Activated naive CD4-positive, alpha-beta T cell treated with anti-CD3 and anti-CD28 coated beads for 36 hours (primary cell): ENCODE measurements at regions not wholly inside any gene's neighbourhood (a gene's known extent, or its start where the extent isn't known, plus 50 kb on each side); places are given as distances from the start of the nearest gene placed in this dataset.

Experiments used
- CTCF ChIA-PET: fragments of 350-600 bp; sonication (Branson Sonifier 250); formaldehyde crosslinking; loops from one replicate; lab custom pipeline; 2021; ENCODE audit warnings: antibody characterized with exemption; lab: Charles Lee
- DNase-seq: peaks from one replicate; pipeline ENCODE4 v3.0.0-alpha.2; 2020
- H3K27ac Mint-ChIP-seq: one replicate; pipeline ENCODE4 v1.8.0; 2021; ENCODE audit warnings: mild to moderate bottlenecking, mixed read lengths
- H3K27me3 Mint-ChIP-seq: one replicate; pipeline ENCODE4 v1.8.0; 2021; ENCODE audit warnings: low read depth, mixed read lengths
- H3K36me3 Mint-ChIP-seq: one replicate; pipeline ENCODE4 v1.8.0; 2021; ENCODE audit warnings: low read depth, mixed read lengths
- H3K4me1 Mint-ChIP-seq: one replicate; pipeline ENCODE4 v1.8.0; 2021; ENCODE audit warnings: low read depth, mixed read lengths
- H3K4me3 Mint-ChIP-seq: one replicate; pipeline ENCODE4 v1.8.0; 2021; ENCODE audit warnings: mild to moderate bottlenecking, moderate library complexity, mixed read lengths
- H3K9me3 Mint-ChIP-seq: one replicate; pipeline ENCODE4 v1.8.0; 2021; ENCODE audit warnings: mixed read lengths
- intact Hi-C: fragments of 100-400 bp; cut with micrococcal nuclease; formaldehyde crosslinking; loops from one replicate; pipeline ENCODE4 v1.15.1; 2023

DNA sequence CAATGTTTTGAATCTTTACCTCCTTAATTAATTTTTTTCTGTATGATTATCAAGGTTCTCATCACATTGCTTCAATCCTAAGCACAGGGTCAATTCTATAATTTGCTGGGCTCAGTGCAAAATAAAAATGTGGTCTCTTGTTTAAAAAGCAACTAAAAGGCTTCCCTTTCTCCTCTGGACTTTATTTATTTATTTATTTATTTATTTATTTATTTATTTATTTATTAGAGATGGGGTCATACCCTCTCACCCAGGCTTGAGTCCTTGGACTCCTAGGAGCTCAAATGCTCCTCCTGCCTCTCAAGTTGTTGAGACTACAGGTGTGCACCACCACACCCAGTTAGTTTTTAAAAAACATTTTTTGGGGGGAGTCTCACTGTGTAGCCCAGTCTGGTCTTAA, 710.1 kb upstream of the REG3G start:
- H3K9me3 Mint-ChIP-seq: peaks cover 11% of the 10 kb centered on the region
- H3K4me3 Mint-ChIP-seq: no peak overlapping the region
- intact Hi-C loops: no loop called here
- DNase-seq: no peak
- no peaks in the 10 kb centered on the region for H3K4me1 Mint-ChIP-seq
- H3K27ac Mint-ChIP-seq: no peak overlapping the region
- no peaks in the 10 kb centered on the region for H3K27me3 Mint-ChIP-seq
- CTCF ChIA-PET: no interaction called here
- no peaks in the 10 kb centered on the region for H3K36me3 Mint-ChIP-seq

DNA sequence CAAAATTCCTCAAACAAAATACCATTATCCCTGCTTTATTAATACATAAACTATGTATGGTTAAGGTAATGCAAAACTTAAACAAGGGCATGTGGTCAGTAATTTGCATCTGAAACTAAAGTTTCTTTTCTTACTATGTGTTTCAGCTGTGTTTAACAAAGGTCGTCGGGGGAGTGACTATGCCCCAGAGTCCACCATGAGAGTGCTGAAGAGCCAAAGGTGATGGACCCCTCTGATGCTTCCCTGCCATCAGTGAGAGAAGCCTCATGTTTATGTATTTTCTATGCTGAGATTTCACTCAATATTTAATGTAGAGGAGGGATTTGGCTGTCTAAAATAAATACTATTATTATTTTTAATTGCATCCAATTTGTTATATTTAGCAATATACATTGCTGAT, 707.2 kb upstream of the REG3G start:
- intact Hi-C loops: no loop called here
- CTCF ChIA-PET: no interaction called here
- Mint-ChIP-seq H3K27ac (no peak overlapping the region), H3K4me1 (no peaks in the 10 kb centered on the region), H3K9me3 (peaks cover 11% of the 10 kb centered on the region), H3K36me3 (no peaks in the 10 kb centered on the region), H3K4me3 (no peak overlapping the region), H3K27me3 (no peaks in the 10 kb centered on the region)
- no peak for DNase-seq

DNA sequence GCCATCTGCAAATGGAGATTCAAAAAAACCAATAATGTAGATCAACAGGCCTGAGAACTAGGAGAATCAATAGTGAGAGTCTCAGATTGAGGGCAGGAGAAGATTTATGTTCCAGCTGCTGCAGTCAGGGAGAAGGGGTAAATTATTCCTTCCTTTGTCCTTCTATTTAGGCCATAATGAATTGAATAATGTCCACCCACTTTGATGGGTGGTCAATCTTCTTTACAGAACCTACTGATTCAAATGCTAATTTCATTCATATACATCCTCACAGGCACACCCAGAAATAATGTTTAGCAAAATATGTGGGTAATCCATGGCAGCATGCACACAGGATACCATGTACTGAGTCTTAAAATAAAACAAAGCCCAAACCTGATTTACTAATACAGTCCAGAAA, 695.3 kb upstream of the REG3G start:
- Mint-ChIP-seq H3K36me3 (no peaks in the 10 kb centered on the region), H3K4me3 (no peak overlapping the region), H3K9me3 (peaks cover 9% of the 10 kb centered on the region), H3K27ac (no peak overlapping the region), H3K27me3 (no peaks in the 10 kb centered on the region), H3K4me1 (no peaks in the 10 kb centered on the region)
- intact Hi-C loops: no loop called here
- DNase-seq: no peak
- CTCF ChIA-PET: no interaction called here

DNA sequence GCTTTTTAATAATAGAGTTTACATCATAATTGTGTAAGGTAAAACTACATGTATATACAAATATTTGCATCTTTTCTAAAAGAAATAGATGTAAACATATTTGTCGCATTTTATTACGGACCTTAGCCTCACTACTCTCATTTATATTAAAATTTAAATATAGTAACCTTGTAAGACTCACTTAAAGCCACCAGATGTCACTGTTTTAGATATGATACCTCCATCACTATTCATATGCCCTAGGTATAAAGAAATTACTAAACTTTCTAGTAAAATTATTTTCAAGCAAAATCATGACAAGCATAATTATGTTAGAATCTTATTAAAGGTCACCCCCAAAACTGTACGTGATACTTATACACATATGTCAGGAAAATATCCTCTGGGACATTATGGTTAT, 674.3 kb upstream of the REG3G start:
- CTCF ChIA-PET: interaction anchor here (0.6 kb wide), 1 partner anchor 337 kb away, joined by 3 read pairs; no protein-coding TSS in a partner anchor

DNA sequence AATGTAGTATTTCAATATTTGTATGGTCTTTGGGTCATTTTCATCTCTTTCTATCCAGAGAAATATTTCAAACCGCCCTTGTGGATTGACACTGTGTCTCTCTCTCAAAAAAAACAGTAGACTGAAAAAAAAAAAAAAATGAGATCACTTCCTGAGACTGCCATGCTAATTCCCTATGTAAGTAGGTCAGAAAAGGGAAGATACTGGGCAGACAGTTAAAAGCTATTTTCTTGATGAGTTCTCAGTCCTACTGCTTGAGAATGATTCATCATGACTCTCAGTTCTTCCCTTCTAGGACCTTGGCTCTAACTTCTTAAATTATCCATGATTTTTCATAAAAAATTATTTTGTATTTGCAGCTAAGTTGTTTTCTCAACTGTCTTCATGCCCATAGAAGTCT, 672.3 kb upstream of the REG3G start:
- intact Hi-C loops: no loop called here
- Mint-ChIP-seq H3K27ac (no peak overlapping the region), H3K4me3 (no peak overlapping the region), H3K9me3 (peaks cover 19% of the 10 kb centered on the region), H3K36me3 (no peaks in the 10 kb centered on the region), H3K4me1 (no peaks in the 10 kb centered on the region), H3K27me3 (no peaks in the 10 kb centered on the region)
- DNase-seq: no peak
- CTCF ChIA-PET: interaction anchor here (0.7 kb wide), 1 partner anchor 450 kb away, joined by 3 read pairs; no protein-coding TSS in a partner anchor

More for the DNA sequence above, 674.3 kb upstream of the REG3G start:
- Mint-ChIP-seq H3K4me3 (no peak overlapping the region), H3K27me3 (no peaks in the 10 kb centered on the region), H3K9me3 (peaks cover 16% of the 10 kb centered on the region), H3K27ac (no peak overlapping the region), H3K4me1 (no peaks in the 10 kb centered on the region), H3K36me3 (no peaks in the 10 kb centered on the region)
- intact Hi-C loops: no loop called here
- no peak for DNase-seq

- Mint-ChIP-seq H3K9me3 (peaks cover 17% of the 10 kb centered on the region), H3K4me1 (no peaks in the 10 kb centered on the region), H3K36me3 (no peaks in the 10 kb centered on the region), H3K27ac (no peak overlapping the region), H3K4me3 (no peak overlapping the region), H3K27me3 (no peaks in the 10 kb centered on the region)
- DNase-seq: no peak
- intact Hi-C loops: no loop called here
- CTCF ChIA-PET: no interaction called here
These were observed 669.5 kb upstream of the REG3G start for GRCh38 chr2:78355967-78356366.

DNA sequence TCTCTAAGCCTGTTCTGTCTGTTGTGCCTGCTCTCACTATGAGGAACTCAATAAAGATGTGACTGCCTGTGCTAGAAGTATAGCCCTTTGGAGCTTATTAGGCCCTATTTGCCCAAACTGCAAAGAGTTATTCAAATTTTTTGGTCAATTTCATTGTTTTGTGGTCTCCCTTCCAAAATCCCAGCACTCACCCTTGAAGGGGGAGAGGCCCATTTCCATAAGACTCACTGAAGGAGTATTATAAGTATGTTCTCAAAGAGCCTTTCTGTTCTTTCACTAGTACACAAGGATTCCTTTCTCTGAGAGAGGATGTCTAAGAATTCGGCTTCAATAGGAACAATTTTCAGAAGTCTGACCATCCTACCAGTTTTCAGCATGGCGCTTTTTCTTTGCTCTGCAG, 641.9 kb upstream of the REG3G start:
- no peak for DNase-seq
- intact Hi-C loops: no loop called here
- Mint-ChIP-seq H3K4me1 (no peaks in the 10 kb centered on the region), H3K27me3 (no peaks in the 10 kb centered on the region), H3K36me3 (no peaks in the 10 kb centered on the region), H3K4me3 (no peak overlapping the region), H3K27ac (no peak overlapping the region), H3K9me3 (peaks cover 6% of the 10 kb centered on the region)
- CTCF ChIA-PET: no interaction called here

DNA sequence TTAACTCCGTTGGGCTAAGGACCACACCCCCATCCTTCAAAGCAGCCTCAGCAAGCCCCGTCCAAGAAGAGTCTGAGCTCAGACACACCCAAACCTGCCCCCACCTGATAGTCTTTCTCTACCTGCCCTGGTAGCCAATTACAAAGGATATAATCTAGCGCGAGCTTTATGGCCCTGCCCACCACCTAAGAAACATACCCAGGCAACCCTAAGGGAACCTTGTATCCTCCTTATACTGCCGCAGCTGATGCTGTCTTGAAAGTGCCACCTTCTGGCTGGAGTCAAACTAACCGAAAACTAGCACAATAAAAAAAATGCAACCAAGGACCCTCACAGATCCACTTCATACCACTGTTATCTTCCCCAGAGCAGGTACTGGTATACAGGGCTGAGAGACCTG, 628.3 kb upstream of the REG3G start:
- CTCF ChIA-PET: no interaction called here
- Mint-ChIP-seq H3K27ac (no peak overlapping the region), H3K9me3 (peaks cover 41% of the 10 kb centered on the region), H3K4me1 (no peaks in the 10 kb centered on the region), H3K36me3 (no peaks in the 10 kb centered on the region), H3K27me3 (no peaks in the 10 kb centered on the region), H3K4me3 (no peak overlapping the region)
- intact Hi-C loops: no loop called here
- DNase-seq: no peak

GRCh38 chr2:78407960-78408794, 617.3 kb upstream of the REG3G start:
- H3K27me3 Mint-ChIP-seq: no peaks in the 10 kb centered on the region
- no peaks in the 10 kb centered on the region for H3K36me3 Mint-ChIP-seq
- H3K27ac Mint-ChIP-seq: no peak overlapping the region
- CTCF ChIA-PET: no interaction called here
- no peaks in the 10 kb centered on the region for H3K4me1 Mint-ChIP-seq
- H3K9me3 Mint-ChIP-seq: peaks cover 14% of the 10 kb centered on the region
- no peak for DNase-seq
- H3K4me3 Mint-ChIP-seq: no peak overlapping the region
- intact Hi-C loops: no loop called here

DNA sequence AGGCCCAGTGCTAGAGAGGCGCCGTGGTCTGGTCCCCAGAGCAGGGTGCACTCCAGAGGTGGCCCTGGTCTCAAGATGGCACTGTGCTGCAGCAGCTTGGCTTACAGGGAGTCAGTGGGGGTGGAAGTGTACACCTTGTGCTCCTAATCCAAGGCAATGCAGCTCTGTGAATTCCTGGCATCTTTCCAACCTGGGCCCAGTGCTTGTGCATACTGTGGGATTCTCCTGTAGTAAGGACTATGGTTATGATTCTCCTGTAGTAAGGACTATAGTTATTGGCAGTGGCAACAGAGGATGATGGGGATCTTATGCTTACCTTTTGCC, 616.7 kb upstream of the REG3G start:
- no peak overlapping the region for H3K4me3 Mint-ChIP-seq
- no peak overlapping the region for H3K27ac Mint-ChIP-seq
- no peak for DNase-seq
- H3K9me3 Mint-ChIP-seq: peaks cover 14% of the 10 kb centered on the region
- no peaks in the 10 kb centered on the region for H3K4me1 Mint-ChIP-seq
- CTCF ChIA-PET: no interaction called here
- intact Hi-C loops: no loop called here
- no peaks in the 10 kb centered on the region for H3K36me3 Mint-ChIP-seq
- no peaks in the 10 kb centered on the region for H3K27me3 Mint-ChIP-seq

DNA sequence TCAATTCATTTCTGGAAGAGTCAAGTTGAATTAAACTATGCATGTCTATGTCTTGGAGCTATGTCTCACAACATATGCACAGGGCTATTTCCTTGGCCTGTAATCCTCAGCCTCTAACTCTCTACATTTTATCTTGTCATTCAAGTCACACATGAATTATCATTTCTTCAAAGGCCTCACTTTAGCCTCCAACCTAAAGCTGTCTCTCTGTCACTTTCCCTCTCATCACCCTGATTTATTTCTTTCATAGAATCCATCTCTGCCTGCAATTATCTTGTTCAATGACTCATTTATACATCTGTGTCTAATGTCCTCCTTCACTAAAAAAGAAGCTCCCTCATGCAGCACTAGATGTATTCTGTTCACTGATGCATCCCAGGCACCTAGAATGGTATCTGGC, 614.2 kb upstream of the REG3G start:
- intact Hi-C loops: no loop called here
- Mint-ChIP-seq H3K9me3 (peaks cover 6% of the 10 kb centered on the region), H3K27me3 (no peaks in the 10 kb centered on the region), H3K27ac (no peak overlapping the region), H3K4me3 (no peak overlapping the region), H3K36me3 (no peaks in the 10 kb centered on the region), H3K4me1 (no peaks in the 10 kb centered on the region)
- DNase-seq: no peak
- CTCF ChIA-PET: no interaction called here

GRCh38 chr2:78416625-78417300, 608.7 kb upstream of the REG3G start:
- no peak for DNase-seq
- peaks cover 4% of the 10 kb centered on the region for H3K9me3 Mint-ChIP-seq
- intact Hi-C loops: no loop called here
- H3K27ac Mint-ChIP-seq: no peak overlapping the region
- no peaks in the 10 kb centered on the region for H3K27me3 Mint-ChIP-seq
- H3K4me1 Mint-ChIP-seq: no peaks in the 10 kb centered on the region
- H3K36me3 Mint-ChIP-seq: no peaks in the 10 kb centered on the region
- no peak overlapping the region for H3K4me3 Mint-ChIP-seq
- CTCF ChIA-PET: no interaction called here

DNA sequence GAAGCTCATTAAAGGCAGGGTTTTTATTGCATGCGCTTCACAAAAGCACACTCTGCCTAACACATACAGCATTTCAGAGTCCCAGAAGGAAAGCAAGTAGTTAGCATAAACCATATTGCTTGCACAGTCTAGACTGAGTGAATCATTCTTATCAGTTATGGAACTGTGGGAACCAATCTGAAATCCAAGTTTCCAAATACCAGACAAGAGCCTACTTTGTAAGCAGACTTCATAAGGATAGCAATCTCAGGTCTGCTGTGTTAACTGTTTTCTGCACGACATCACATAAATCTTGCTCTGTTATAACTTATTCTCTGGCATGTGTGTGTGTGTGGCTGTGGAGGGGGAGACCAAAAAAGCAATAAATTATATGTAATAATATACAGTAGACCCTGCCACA, 608.1 kb upstream of the REG3G start:
- no peak overlapping the region for H3K27ac Mint-ChIP-seq
- H3K4me1 Mint-ChIP-seq: no peaks in the 10 kb centered on the region
- DNase-seq: no peak
- no peaks in the 10 kb centered on the region for H3K36me3 Mint-ChIP-seq
- intact Hi-C loops: no loop called here
- H3K9me3 Mint-ChIP-seq: peaks cover 5% of the 10 kb centered on the region
- no peaks in the 10 kb centered on the region for H3K27me3 Mint-ChIP-seq
- no peak overlapping the region for H3K4me3 Mint-ChIP-seq
- CTCF ChIA-PET: no interaction called here
